PC-9 (cell line): ENCODE measurements at regions not wholly inside any gene's neighbourhood (a gene's known extent, or its start where the extent isn't known, plus 50 kb on each side); places are given as distances from the start of the nearest gene placed in this dataset.

ENCODE experiments used
- BruUV-seq: library from RNA; stranded (reverse); fragments of 400-500 nt; replicated peaks from 2 replicates; lab custom pipeline; 2021; lab: Mats Ljungman, UMichigan
- CTCF ChIA-PET: fragments of 300-600 bp; sonication (Branson Sonifier 250); formaldehyde crosslinking; loops from one replicate; lab custom pipeline; 2022; ENCODE audit warnings: antibody characterized with exemption; lab: Charles Lee
- POLR2A ChIA-PET: fragments of 300-600 bp; sonication (Branson Sonifier 250); formaldehyde crosslinking; loops from one replicate; lab custom pipeline; 2022; ENCODE audit warnings: antibody characterized with exemption; ENCODE audit not compliant: unreplicated experiment; lab: Charles Lee
- DNase-seq, 2 experiments: peaks; one replicate each; pipeline versions ENCODE4 v3.0.0 to v3.0.0-alpha.2; 2015 to 2022; ENCODE audit warnings: mixed read lengths in 1 of 2
- H2AFZ ChIP-seq: fragments of 200-600 bp; sonication (generic); 2 replicates; pipeline ENCODE4 v1.8.1; 2017; ENCODE audit warnings: antibody characterized with exemption
- H3F3A ChIP-seq: fragments of 200-600 bp; sonication (generic); 2 replicates; pipeline ENCODE4 v1.8.1; 2017; ENCODE audit warnings: antibody characterized with exemption, mild to moderate bottlenecking, low read depth; ENCODE audit not compliant: insufficient read depth
- H3K27ac ChIP-seq: fragments of 200-600 bp; sonication (generic); 2 replicates; pipeline ENCODE4 v1.6.1; 2016; ENCODE audit warnings: mixed run types
- H3K27me3 ChIP-seq: fragments of 200-600 bp; sonication (generic); 2 replicates; pipeline ENCODE4 v1.6.1; 2016; ENCODE audit warnings: low read depth, mixed run types; ENCODE audit not compliant: insufficient read depth
- H3K36me3 ChIP-seq: fragments of 200-600 bp; sonication (generic); 2 replicates; pipeline ENCODE4 v1.6.1; 2016; ENCODE audit warnings: low read depth, mixed run types
- H3K4me1 ChIP-seq: fragments of 200-600 bp; sonication (generic); replicated peaks from 2 replicates; pipeline ENCODE4 v1.6.1; 2016; ENCODE audit warnings: mixed run types; ENCODE audit not compliant: insufficient read depth
- H3K4me2 ChIP-seq: fragments of 200-600 bp; sonication (generic); 2 replicates; pipeline ENCODE4 v1.6.1; 2017; ENCODE audit warnings: mixed run types
- H3K4me3 ChIP-seq: fragments of 200-600 bp; sonication (generic); 2 replicates; pipeline ENCODE4 v1.6.1; 2016; ENCODE audit warnings: mixed run types
- H3K79me2 ChIP-seq: fragments of 200-600 bp; sonication (generic); 2 replicates; pipeline ENCODE4 v1.6.1; 2017; ENCODE audit warnings: low read depth, mixed run types
- H3K9me2 ChIP-seq: fragments of 200-600 bp; sonication (generic); 2 replicates; pipeline ENCODE4 v1.8.1; 2017; ENCODE audit warnings: mild to moderate bottlenecking; ENCODE audit not compliant: insufficient read depth
- H3K9me3 ChIP-seq: fragments of 200-600 bp; sonication (generic); 2 replicates; pipeline ENCODE4 v1.8.1; 2016; ENCODE audit warnings: low read depth; ENCODE audit not compliant: insufficient read depth
- H4K20me1 ChIP-seq: fragments of 200-600 bp; sonication (generic); 2 replicates; pipeline ENCODE4 v1.8.1; 2017; ENCODE audit not compliant: insufficient read depth
- EZH2 ChIP-seq: fragments of 200-600 bp; sonication (generic); IDR thresholded peaks from 2 replicates; pipeline ENCODE4 v1.8.0; 2017; ENCODE audit warnings: antibody characterized with exemption, low read depth
- intact Hi-C: fragments of 100-400 bp; cut with micrococcal nuclease; formaldehyde crosslinking; loops from one replicate; pipeline ENCODE4 v1.10.0; 2022; ENCODE audit not compliant: unreplicated experiment
- TF ChIP-seq, protein P1 (sequence below): fragments of 200-600 bp; sonication (generic); conservative IDR thresholded peaks from 2 replicates; pipeline ENCODE4 v1.6.1; 2017; ENCODE audit warnings: mixed run types, antibody characterized with exemption, mild to moderate bottlenecking, moderate library complexity

DNA sequence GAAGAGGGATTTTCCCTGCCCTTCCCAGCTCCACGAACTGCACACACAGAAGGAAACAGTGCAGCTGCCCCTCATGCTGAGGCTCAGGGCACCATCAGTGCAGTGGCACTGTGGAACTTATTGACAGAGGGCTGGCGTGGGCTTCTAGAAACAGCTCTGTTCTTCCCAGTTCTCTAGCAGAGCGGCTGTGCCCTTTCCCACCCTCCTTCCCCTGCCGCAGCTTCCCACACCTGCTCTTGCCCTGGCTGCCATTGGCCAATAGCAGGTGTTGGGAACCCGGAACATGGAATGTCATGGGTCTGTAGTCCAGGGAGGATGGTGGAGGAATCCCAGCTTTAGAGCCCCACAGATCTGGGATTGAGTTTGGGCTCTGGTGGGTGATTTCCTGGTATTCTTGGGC lies 343.8 kb downstream of the RPS6KC1 start:
- CTCF ChIA-PET: no interaction called here
- no peak overlapping the region for H2AFZ ChIP-seq
- intact Hi-C loops: no loop called here
- H3F3A ChIP-seq: no peaks in the 10 kb centered on the region
- BruUV-seq: no TSS peak
- no peaks in the 10 kb centered on the region for H3K4me1 ChIP-seq
- no peaks in the 10 kb centered on the region for H3K27me3 ChIP-seq
- no peak for TF ChIP-seq EZH2
- TF ChIP-seq, protein P1, sequence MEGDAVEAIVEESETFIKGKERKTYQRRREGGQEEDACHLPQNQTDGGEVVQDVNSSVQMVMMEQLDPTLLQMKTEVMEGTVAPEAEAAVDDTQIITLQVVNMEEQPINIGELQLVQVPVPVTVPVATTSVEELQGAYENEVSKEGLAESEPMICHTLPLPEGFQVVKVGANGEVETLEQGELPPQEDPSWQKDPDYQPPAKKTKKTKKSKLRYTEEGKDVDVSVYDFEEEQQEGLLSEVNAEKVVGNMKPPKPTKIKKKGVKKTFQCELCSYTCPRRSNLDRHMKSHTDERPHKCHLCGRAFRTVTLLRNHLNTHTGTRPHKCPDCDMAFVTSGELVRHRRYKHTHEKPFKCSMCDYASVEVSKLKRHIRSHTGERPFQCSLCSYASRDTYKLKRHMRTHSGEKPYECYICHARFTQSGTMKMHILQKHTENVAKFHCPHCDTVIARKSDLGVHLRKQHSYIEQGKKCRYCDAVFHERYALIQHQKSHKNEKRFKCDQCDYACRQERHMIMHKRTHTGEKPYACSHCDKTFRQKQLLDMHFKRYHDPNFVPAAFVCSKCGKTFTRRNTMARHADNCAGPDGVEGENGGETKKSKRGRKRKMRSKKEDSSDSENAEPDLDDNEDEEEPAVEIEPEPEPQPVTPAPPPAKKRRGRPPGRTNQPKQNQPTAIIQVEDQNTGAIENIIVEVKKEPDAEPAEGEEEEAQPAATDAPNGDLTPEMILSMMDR: no peak
- no peaks in the 10 kb centered on the region for H3K9me2 ChIP-seq
- no peak overlapping the region for H3K4me3 ChIP-seq
- H3K36me3 ChIP-seq: no peaks in the 10 kb centered on the region
- no peaks in the 10 kb centered on the region for H4K20me1 ChIP-seq
- no peaks in the 10 kb centered on the region for H3K9me3 ChIP-seq
- H3K27ac ChIP-seq: no peak overlapping the region
- H3K4me2 ChIP-seq: no peak overlapping the region
- no peak for DNase-seq
- H3K79me2 ChIP-seq: no peaks in the 10 kb centered on the region
- POLR2A ChIA-PET: no interaction called here

DNA sequence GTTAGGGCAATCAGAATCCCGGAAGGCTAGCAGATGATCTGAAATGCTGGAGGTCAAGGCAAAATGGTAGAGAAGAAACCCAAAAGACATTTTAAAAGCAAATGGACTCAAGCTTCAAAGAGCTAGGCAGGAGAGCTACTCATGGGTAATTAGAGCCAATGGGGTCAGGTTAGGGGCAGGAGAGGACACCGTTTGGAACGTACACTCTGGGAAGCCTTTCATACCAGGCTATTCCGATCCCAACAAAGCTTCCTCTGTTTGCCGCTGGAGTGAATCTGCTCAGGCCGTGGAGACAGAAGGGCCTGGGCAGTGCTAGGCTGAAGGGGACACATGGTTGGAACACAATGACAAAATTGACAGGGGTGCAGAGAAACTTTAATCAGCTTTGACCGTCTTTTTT lies 346.6 kb downstream of the RPS6KC1 start:
- no peaks in the 10 kb centered on the region for H3K27me3 ChIP-seq
- ChIA-PET CTCF (no interaction called here), POLR2A (no interaction called here)
- H3K79me2 ChIP-seq: no peaks in the 10 kb centered on the region
- no peaks in the 10 kb centered on the region for H3K36me3 ChIP-seq
- H3K9me3 ChIP-seq: no peaks in the 10 kb centered on the region
- no peak overlapping the region for H2AFZ ChIP-seq
- H3K4me3 ChIP-seq: no peak overlapping the region
- no peaks in the 10 kb centered on the region for H3F3A ChIP-seq
- no peak overlapping the region for H3K27ac ChIP-seq
- no peaks in the 10 kb centered on the region for H3K9me2 ChIP-seq
- TF ChIP-seq, protein P1: no peak
- no peak for TF ChIP-seq EZH2
- DNase-seq: no peak
- BruUV-seq: no TSS peak
- H4K20me1 ChIP-seq: no peaks in the 10 kb centered on the region
- H3K4me1 ChIP-seq: no peaks in the 10 kb centered on the region
- intact Hi-C loops: no loop called here
- H3K4me2 ChIP-seq: no peak overlapping the region

DNA sequence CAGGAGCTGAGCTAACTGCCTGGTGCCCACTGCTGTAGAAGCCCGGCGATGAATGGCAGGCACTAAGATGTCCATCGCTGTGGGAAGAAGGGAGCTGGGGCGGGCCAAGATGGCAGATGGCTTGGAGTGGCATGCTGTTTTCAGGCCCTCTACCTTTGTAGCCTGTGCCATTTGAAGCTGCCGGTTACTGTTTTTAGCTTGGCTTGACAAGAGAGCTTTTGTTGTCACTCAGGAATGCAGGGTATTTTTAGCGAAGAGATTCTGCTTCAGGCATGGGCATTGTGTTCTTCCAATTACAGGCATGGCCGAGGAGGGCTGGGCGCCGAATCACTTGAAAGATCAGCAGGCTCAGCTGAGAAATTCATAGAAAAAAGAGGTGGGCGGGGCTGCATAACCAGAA lies 348.7 kb downstream of the RPS6KC1 start:
- no peaks in the 10 kb centered on the region for H3K9me2 ChIP-seq
- ChIA-PET POLR2A (no interaction called here), CTCF (no interaction called here)
- no peaks in the 10 kb centered on the region for H3F3A ChIP-seq
- H4K20me1 ChIP-seq: no peaks in the 10 kb centered on the region
- no peak overlapping the region for H3K4me2 ChIP-seq
- H3K4me1 ChIP-seq: no peaks in the 10 kb centered on the region
- intact Hi-C loops: no loop called here
- no peaks in the 10 kb centered on the region for H3K27me3 ChIP-seq
- no peak for DNase-seq
- H2AFZ ChIP-seq: no peak overlapping the region
- BruUV-seq: no TSS peak
- H3K4me3 ChIP-seq: no peak overlapping the region
- no peaks in the 10 kb centered on the region for H3K36me3 ChIP-seq
- no peak overlapping the region for H3K27ac ChIP-seq
- TF ChIP-seq EZH2: no peak
- TF ChIP-seq, protein P1: no peak
- no peaks in the 10 kb centered on the region for H3K9me3 ChIP-seq
- H3K79me2 ChIP-seq: no peaks in the 10 kb centered on the region
